K562 (cell line): ENCODE measurements at regions not wholly inside any gene's neighbourhood (a gene's known extent, or its start where the extent isn't known, plus 50 kb on each side); places are given as distances from the start of the nearest gene placed in this dataset.

ENCODE experiments used
- ATAC-seq: fragments of 200-7000 bp; cut with Tn5 transposase; 3 replicates; pipeline ENCODE4 v1.9.1; 2020; ENCODE audit warnings: moderate library complexity
- BruUV-seq: library from RNA; stranded (reverse); fragments of 400-500 nt; replicated peaks from 2 replicates; lab custom pipeline; 2021; lab: Mats Ljungman, UMichigan
- CTCF ChIA-PET: fragments of 300-600 bp; formaldehyde crosslinking; extraction: SDS; loops from one replicate; lab custom pipeline; 2021; ENCODE audit warnings: low intra/inter-chr PET ratio; lab: Yijun Ruan, JAX
- POLR2A ChIA-PET: fragments of 300-600, 350-650 bp; sonication (Branson Sonifier 250); formaldehyde crosslinking; extraction: SDS; loops from one replicate; lab custom pipeline; 2021; ENCODE audit warnings: antibody characterized with exemption, inconsistent platforms; lab: Yijun Ruan, JAX
- DNase-seq, 4 experiments: peaks; one replicate each; pipeline versions ENCODE4 v3.0.0 to v3.0.0-alpha.2; 2011 to 2018; ENCODE audit warnings: low spot score in 3 of 4, mixed read lengths in 3 of 4; ENCODE audit errors: extremely low read depth in 1 of 4
- FAIRE-seq: peaks from 2 replicates; lab custom pipeline; 2011; peaks lifted over from hg19 to GRCh38; lab: Jason Lieb, UNC
- H2AFZ ChIP-seq: 2 replicates; pipeline ENCODE4 v1.6.0; 2011; ENCODE audit warnings: low read depth, low read length, control low read depth, inconsistent platforms
- H3K27ac ChIP-seq: fragments of 200-600 bp; 3 replicates; pipeline ENCODE4 v1.8.0; 2011; ENCODE audit warnings: low read depth, mild to moderate bottlenecking, control low read depth, inconsistent platforms, low read length, moderate library complexity, mixed read lengths; ENCODE audit errors: extremely low read depth
- H3K27me3 ChIP-seq, 2 experiments: fragments of 300-600 bp in 1 of 2; 2 replicates in 1 of 2; 3 replicates in 1 of 2; pipeline versions ENCODE4 v1.6.0 to v1.8.0; 2011; ENCODE audit warnings: inconsistent platforms in 2 of 2, low read length in 2 of 2, mild to moderate bottlenecking in 1 of 2, mixed read lengths in 1 of 2, moderate library complexity in 1 of 2; ENCODE audit not compliant: control insufficient read depth in 2 of 2, insufficient read depth in 2 of 2
- H3K36me3 ChIP-seq: fragments of 300-600 bp; 3 replicates; pipeline ENCODE4 v1.8.0; 2011; ENCODE audit warnings: mild to moderate bottlenecking, low read length, inconsistent platforms; ENCODE audit not compliant: control insufficient read depth, insufficient read depth
- H3K4me1 ChIP-seq, 2 experiments: fragments of 200-600 bp in 1 of 2; replicated peaks in 1 of 2; 2 replicates in 1 of 2; 3 replicates in 1 of 2; pipeline versions ENCODE4 v1.5.1 to v1.8.0; 2011; ENCODE audit warnings: inconsistent platforms in 2 of 2, low read length in 2 of 2, mild to moderate bottlenecking in 1 of 2, mixed read lengths in 1 of 2, moderate library complexity in 1 of 2; ENCODE audit not compliant: control insufficient read depth in 2 of 2, insufficient read depth in 2 of 2
- H3K4me2 ChIP-seq: 2 replicates; pipeline ENCODE4 v1.6.1; 2011; ENCODE audit warnings: low read length, control low read depth, inconsistent platforms, mixed read lengths; ENCODE audit not compliant: insufficient read depth
- H3K4me3 ChIP-seq: fragments of 200-600 bp; sonication (generic), shearing (Covaris generic); 2 replicates; pipeline ENCODE4 v1.5.1; 2016; ENCODE audit warnings: control low read depth, inconsistent platforms
- H3K79me2 ChIP-seq: fragments of 200-600 bp; 3 replicates; pipeline ENCODE4 v1.8.0; 2011; ENCODE audit warnings: low read length, inconsistent platforms; ENCODE audit not compliant: control insufficient read depth, insufficient read depth
- H3K9ac ChIP-seq, 2 experiments: 2 replicates each; pipeline versions ENCODE4 v1.6.0 to v1.6.1; 2011; ENCODE audit warnings: low read depth in 2 of 2, low read length in 2 of 2, control low read depth in 1 of 2, inconsistent platforms in 1 of 2, mild to moderate bottlenecking in 1 of 2, mixed read lengths in 1 of 2; ENCODE audit not compliant: insufficient read depth in 1 of 2
- H3K9me1 ChIP-seq: one replicate; pipeline ENCODE4 v1.6.0; 2011; ENCODE audit warnings: inconsistent platforms, mild to moderate bottlenecking, low read length, moderate library complexity; ENCODE audit not compliant: control insufficient read depth, insufficient read depth
- H3K9me3 ChIP-seq: replicated peaks from 2 replicates; pipeline ENCODE4 v1.5.1; 2011; ENCODE audit warnings: low read depth, low read length, inconsistent platforms; ENCODE audit not compliant: control insufficient read depth, insufficient read depth
- H4K20me1 ChIP-seq: replicated peaks from 2 replicates; pipeline ENCODE4 v1.6.1; 2011; ENCODE audit warnings: low read length, inconsistent platforms, mixed read lengths; ENCODE audit not compliant: control insufficient read depth, insufficient read depth
- BHLHE40 ChIP-seq: IDR thresholded peaks from 2 replicates; pipeline ENCODE4 v1.6.1; 2011; ENCODE audit warnings: low read length, improper control_type of control experiment
- CEBPG ChIP-seq, 3 experiments: fragments of 200-800 bp in 1 of 3; sonication (Bioruptor generic) in 1 of 3; sonication (generic) in 1 of 3; formaldehyde crosslinking in 1 of 3; IDR thresholded peaks in 2 of 3; conservative IDR thresholded peaks in 1 of 3; 2 replicates each; pipeline versions ENCODE4 v1.6.1 to v1.8.0; 2016 to 2022; ENCODE audit warnings: missing compliant biosample characterization in 2 of 3, missing genetic modification characterization in 2 of 3, mild to moderate bottlenecking in 1 of 3, missing genetic modification reagents in 1 of 3
- CREM ChIP-seq: IDR thresholded peaks from 2 replicates; pipeline ENCODE4 v1.6.1; 2014; ENCODE audit warnings: antibody characterized with exemption, low read depth
- MAFG ChIP-seq: fragments of 450-650 bp; conservative IDR thresholded peaks from 2 replicates; pipeline ENCODE4 v1.6.1; 2016; ENCODE audit warnings: missing genetic modification characterization, missing compliant biosample characterization
- ZNF511 ChIP-seq: sonication (generic); formaldehyde crosslinking; IDR thresholded peaks from 2 replicates; pipeline ENCODE4 v1.8.0; 2022; ENCODE audit warnings: mild to moderate bottlenecking, missing genetic modification reagents
- WGBS: fragments of 100-300 bp; shearing (Covaris generic); methylation state at CpG from one replicate; pipeline ENCODE4 v1.1.6; 2016; ENCODE audit warnings: low coverage, mixed read lengths; ENCODE audit not compliant: insufficient coverage; ENCODE audit errors: missing lambda C conversion rate; 5-methylcytosine and 5-hydroxymethylcytosine counted together
- in situ Hi-C: fragments of 300-500 bp; cut with MboI; formaldehyde crosslinking; loops from 4 replicates; pipeline ENCODE4 v1.15.0; 2018; ENCODE audit warnings: inconsistent platforms, mixed read lengths
- intact Hi-C: fragments of 100-400 bp; cut with micrococcal nuclease; formaldehyde crosslinking; loops from 2 replicates; pipeline ENCODE4 v1.14.2; 2022

- no peak for ATAC-seq
- no peak overlapping the region for H2AFZ ChIP-seq
- TF ChIP-seq CEBPG (CRISPR knock-in tag; IDR thresholded peaks at IDR 0.05) = no peak
- 0 out of 4 replicates have a peak, but pooled peaks of 1 of the 2 experiments have one; percentile 22 for TF ChIP-seq CEBPG (tag; conservative IDR thresholded peaks at IDR 0.05 in 1 of 2, IDR thresholded peaks at IDR 0.05 in 1 of 2)
- 0 out of 2 replicates have a peak, but pooled peaks have one; percentile 9 for TF ChIP-seq CREM
- no peak for TF ChIP-seq MAFG (tag)
- TF ChIP-seq ZNF511 (CRISPR knock-in tag) = no peak
- peak; percentile 34; the same call in 1 of the 2 replicates for TF ChIP-seq BHLHE40
- no peak overlapping the region for H3K9ac ChIP-seq
- in situ Hi-C loops (no loop called here), intact Hi-C loops (no loop called here)
- H3K4me2 ChIP-seq = no peak overlapping the region
- no peaks in the 10 kb centered on the region for H3K79me2 ChIP-seq
- FAIRE-seq = no peak
- no peaks in the 10 kb centered on the region for H3K4me1 ChIP-seq
- DNase-seq = no peak
- no TSS peak for BruUV-seq
- H3K27me3 ChIP-seq = peaks cover 0 to 24% of the 10 kb centered on the region in 2 experiments; a peak in 2 of 5 replicates
- POLR2A ChIA-PET = interaction anchor here (0.7 kb wide), 1 partner anchor 12 kb away, joined by 5 read pairs; no protein-coding TSS in a partner anchor
- CTCF ChIA-PET = no interaction called here
- no peak overlapping the region for H3K4me3 ChIP-seq
- no peak overlapping the region for H3K27ac ChIP-seq
- no peaks in the 10 kb centered on the region for H4K20me1 ChIP-seq
- WGBS = 0% methylated on average over 13 of the region's 13 CpGs
- no peaks in the 10 kb centered on the region for H3K36me3 ChIP-seq
- H3K9me3 ChIP-seq = no peaks in the 10 kb centered on the region
- no peaks in the 10 kb centered on the region for H3K9me1 ChIP-seq
Measured at GRCh38 chr2:74740741-74741431, 86.8 kb downstream of the SEMA4F start.
